Fibroblast of lung (primary cell): ENCODE measurements at regions not wholly inside any gene's neighbourhood (a gene's known extent, or its start where the extent isn't known, plus 50 kb on each side); places are given as distances from the start of the nearest gene placed in this dataset.

ENCODE experiments used
- DNase-seq, 2 donors: peaks; one replicate each; pipeline versions ENCODE4 v3.0.0 to v3.0.0-alpha.2; 2010; ENCODE audit warnings: low read depth in 2 of 2
- H2AFZ ChIP-seq: 2 replicates; pipeline ENCODE4 v1.5.1; 2012; ENCODE audit warnings: low read length, control low read depth, inconsistent platforms
- H3K27ac ChIP-seq: 2 replicates; pipeline ENCODE4 v1.5.1; 2011; ENCODE audit warnings: low read length, control low read depth; ENCODE audit not compliant: insufficient read depth
- H3K27me3 ChIP-seq: 2 replicates; pipeline ENCODE4 v1.5.1; 2011; ENCODE audit warnings: mild to moderate bottlenecking, low read length; ENCODE audit not compliant: control insufficient read depth, insufficient read depth
- H3K36me3 ChIP-seq: 2 replicates; pipeline ENCODE4 v1.5.1; 2011; ENCODE audit warnings: low read length; ENCODE audit not compliant: control insufficient read depth, insufficient read depth
- H3K4me1 ChIP-seq: 2 replicates; pipeline ENCODE4 v1.5.1; 2011; ENCODE audit warnings: low read length; ENCODE audit not compliant: control insufficient read depth, insufficient read depth; ENCODE audit errors: extremely low read depth
- H3K4me2 ChIP-seq: 2 replicates; pipeline ENCODE4 v1.5.1; 2011; ENCODE audit warnings: low read length, control low read depth; ENCODE audit not compliant: insufficient read depth; ENCODE audit errors: extremely low read depth
- H3K4me3 ChIP-seq, 4 experiments: fragments of 200-600 bp in 1 of 4; sonication (generic) in 1 of 4; replicated peaks in 1 of 4; 2 replicates each; pipeline ENCODE4 v1.5.1; 2011 to 2016; ENCODE audit warnings: low read length in 4 of 4, low read depth in 3 of 4, mild to moderate bottlenecking in 3 of 4, control low read depth in 2 of 4, inconsistent platforms in 1 of 4, mixed read lengths in 1 of 4; ENCODE audit not compliant: insufficient read depth in 1 of 4; ENCODE audit errors: control extremely low read depth in 1 of 4
- H3K79me2 ChIP-seq: 2 replicates; pipeline ENCODE4 v1.5.1; 2012; ENCODE audit warnings: mild to moderate bottlenecking, low read length, inconsistent platforms; ENCODE audit not compliant: control insufficient read depth, insufficient read depth
- H3K9ac ChIP-seq: 2 replicates; pipeline ENCODE4 v1.5.1; 2011; ENCODE audit warnings: mild to moderate bottlenecking, low read length, control low read depth; ENCODE audit not compliant: insufficient read depth
- H3K9me3 ChIP-seq: 2 replicates; pipeline ENCODE4 v1.5.1; 2012; ENCODE audit warnings: low read depth, low read length; ENCODE audit not compliant: control insufficient read depth, insufficient read depth
- H4K20me1 ChIP-seq: 2 replicates; pipeline ENCODE4 v1.5.1; 2011; ENCODE audit warnings: low read length; ENCODE audit not compliant: control insufficient read depth, insufficient read depth; ENCODE audit errors: extremely low read depth
- EZH2 ChIP-seq: IDR thresholded peaks from 2 replicates; pipeline ENCODE4 v1.5.1; 2012; ENCODE audit warnings: low read length, control low read depth, mild to moderate bottlenecking; ENCODE audit errors: missing control alignments
- TF ChIP-seq, protein P1 (sequence below), 2 donors: IDR thresholded peaks in 1 of 2; conservative IDR thresholded peaks in 1 of 2; 1 replicate in 1 of 2; 2 replicates in 1 of 2; pipeline ENCODE4 v1.5.1; 2011 to 2012; ENCODE audit warnings: low read length in 2 of 2, control low read depth in 1 of 2, inconsistent platforms in 1 of 2, low read depth in 1 of 2, mild to moderate bottlenecking in 1 of 2

DNA sequence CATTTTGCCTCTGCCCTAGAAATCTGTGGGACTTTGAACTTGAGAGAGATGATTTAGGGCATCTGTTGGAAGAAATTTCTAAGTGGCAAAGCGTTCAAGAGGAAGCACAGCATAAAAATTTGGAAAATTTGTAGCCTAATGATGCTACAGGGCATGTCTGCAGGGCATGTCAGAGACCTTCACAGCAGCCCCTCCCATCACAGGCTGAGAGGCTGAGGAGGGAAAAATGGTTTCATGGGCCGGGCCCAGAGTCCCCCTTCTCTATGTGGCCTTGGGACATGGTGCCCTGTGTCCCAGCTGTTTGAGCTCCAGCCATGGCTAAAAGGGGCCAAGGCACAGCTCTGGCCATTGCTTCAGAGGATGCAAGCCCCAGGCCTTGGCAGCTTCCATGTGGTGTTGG is 203.0 kb downstream of the STK31 start:
- Histone ChIP-seq H3K9ac (no peak overlapping the region), H3K4me2 (no peak overlapping the region), H3K36me3 (no peaks in the 10 kb centered on the region), H3K27ac (no peak overlapping the region), H2AFZ (no peak overlapping the region), H3K79me2 (no peaks in the 10 kb centered on the region), H3K9me3 (no peaks in the 10 kb centered on the region), H3K27me3 (no peaks in the 10 kb centered on the region), H3K4me3 (no peak overlapping the region), H3K4me1 (no peaks in the 10 kb centered on the region), H4K20me1 (no peaks in the 10 kb centered on the region)
- TF ChIP-seq, protein P1, sequence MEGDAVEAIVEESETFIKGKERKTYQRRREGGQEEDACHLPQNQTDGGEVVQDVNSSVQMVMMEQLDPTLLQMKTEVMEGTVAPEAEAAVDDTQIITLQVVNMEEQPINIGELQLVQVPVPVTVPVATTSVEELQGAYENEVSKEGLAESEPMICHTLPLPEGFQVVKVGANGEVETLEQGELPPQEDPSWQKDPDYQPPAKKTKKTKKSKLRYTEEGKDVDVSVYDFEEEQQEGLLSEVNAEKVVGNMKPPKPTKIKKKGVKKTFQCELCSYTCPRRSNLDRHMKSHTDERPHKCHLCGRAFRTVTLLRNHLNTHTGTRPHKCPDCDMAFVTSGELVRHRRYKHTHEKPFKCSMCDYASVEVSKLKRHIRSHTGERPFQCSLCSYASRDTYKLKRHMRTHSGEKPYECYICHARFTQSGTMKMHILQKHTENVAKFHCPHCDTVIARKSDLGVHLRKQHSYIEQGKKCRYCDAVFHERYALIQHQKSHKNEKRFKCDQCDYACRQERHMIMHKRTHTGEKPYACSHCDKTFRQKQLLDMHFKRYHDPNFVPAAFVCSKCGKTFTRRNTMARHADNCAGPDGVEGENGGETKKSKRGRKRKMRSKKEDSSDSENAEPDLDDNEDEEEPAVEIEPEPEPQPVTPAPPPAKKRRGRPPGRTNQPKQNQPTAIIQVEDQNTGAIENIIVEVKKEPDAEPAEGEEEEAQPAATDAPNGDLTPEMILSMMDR (conservative IDR thresholded peaks at IDR 0.05 in 1 of 2, IDR thresholded peaks at IDR 0.05 in 1 of 2; ENCODE audit: low read depth in 1 of 2, low read length in 2 of 2) = no peak
- TF ChIP-seq EZH2 = no peak
- no peak for DNase-seq

DNA sequence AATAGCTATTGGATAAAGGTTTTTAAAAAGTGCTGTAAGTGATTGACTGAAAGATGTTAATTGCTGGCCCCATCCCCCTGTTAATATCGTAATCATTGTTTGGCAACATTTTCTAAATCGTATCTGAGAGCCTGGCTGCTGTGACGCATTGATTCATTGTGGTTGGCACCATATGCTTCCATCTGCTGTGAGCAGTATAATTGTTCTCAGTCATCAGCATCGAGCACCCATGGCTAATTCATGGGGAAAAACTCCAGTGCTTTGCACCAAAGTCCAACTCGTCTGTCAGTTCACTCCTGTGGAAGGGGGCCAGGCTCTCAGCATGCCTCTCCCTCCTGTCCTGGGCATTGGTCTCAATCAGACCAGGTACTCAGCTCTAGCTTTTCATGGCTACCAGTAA is 205.2 kb downstream of the STK31 start:
- Histone ChIP-seq H3K9me3 (no peaks in the 10 kb centered on the region), H4K20me1 (no peaks in the 10 kb centered on the region), H3K79me2 (no peaks in the 10 kb centered on the region), H3K27me3 (no peaks in the 10 kb centered on the region), H3K4me1 (no peaks in the 10 kb centered on the region), H3K4me3 (no peak overlapping the region), H3K9ac (no peak overlapping the region), H3K4me2 (no peak overlapping the region), H2AFZ (no peak overlapping the region), H3K27ac (no peak overlapping the region), H3K36me3 (no peaks in the 10 kb centered on the region)
- TF ChIP-seq EZH2 = no peak
- TF ChIP-seq, protein P1 (conservative IDR thresholded peaks at IDR 0.05 in 1 of 2, IDR thresholded peaks at IDR 0.05 in 1 of 2; ENCODE audit: low read depth in 1 of 2, low read length in 2 of 2) = no peak
- no peak for DNase-seq

DNA sequence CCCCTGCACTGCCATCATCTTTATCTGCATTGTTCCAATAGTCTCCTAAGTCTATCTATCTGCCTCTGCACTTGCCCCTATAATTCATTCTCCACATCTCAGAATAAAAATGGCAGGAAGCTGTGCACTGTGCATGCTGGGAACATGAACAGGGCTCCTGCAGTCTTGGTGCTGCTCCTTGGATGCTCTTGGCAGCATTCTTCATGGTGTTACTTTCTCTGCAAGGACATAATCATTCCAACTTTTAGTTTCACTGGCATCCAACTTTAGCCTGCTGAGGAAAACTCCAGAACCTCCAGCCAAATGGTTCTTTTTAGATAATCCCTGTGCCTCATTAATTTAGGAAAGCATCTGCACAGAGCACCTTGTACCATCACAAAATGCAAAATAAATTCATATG is 208.3 kb downstream of the STK31 start:
- H3K9ac ChIP-seq = no peak overlapping the region
- TF ChIP-seq, protein P1 (conservative IDR thresholded peaks at IDR 0.05 in 1 of 2, IDR thresholded peaks at IDR 0.05 in 1 of 2; ENCODE audit: low read depth in 1 of 2, low read length in 2 of 2) = no peak
- no peak for TF ChIP-seq EZH2
- no peaks in the 10 kb centered on the region for H3K79me2 ChIP-seq
- H2AFZ ChIP-seq = no peak overlapping the region
- no peaks in the 10 kb centered on the region for H3K27me3 ChIP-seq
- no peak overlapping the region for H3K4me3 ChIP-seq
- DNase-seq = no peak
- no peak overlapping the region for H3K27ac ChIP-seq
- no peaks in the 10 kb centered on the region for H3K4me1 ChIP-seq
- H4K20me1 ChIP-seq = no peaks in the 10 kb centered on the region
- no peaks in the 10 kb centered on the region for H3K9me3 ChIP-seq
- no peaks in the 10 kb centered on the region for H3K36me3 ChIP-seq
- no peak overlapping the region for H3K4me2 ChIP-seq
